HCT116 (cell line): ENCODE measurements at regions not wholly inside any gene's neighbourhood (a gene's known extent, or its start where the extent isn't known, plus 50 kb on each side); places are given as distances from the start of the nearest gene placed in this dataset.

ENCODE experiments used
- ATAC-seq: fragments of 200-7000 bp; cut with Tn5 transposase; 2 replicates; pipeline ENCODE4 v1.9.1; 2020; ENCODE audit warnings: mild to moderate bottlenecking, moderate library complexity
- BruUV-seq: library from RNA; stranded (reverse); fragments of 400-500 nt; replicated peaks from 2 replicates; lab custom pipeline; 2021; lab: Mats Ljungman, UMichigan
- CTCF ChIA-PET: fragments of 300-600 bp; sonication (Branson Sonifier 250); formaldehyde crosslinking; loops from one replicate; lab custom pipeline; 2021; ENCODE audit warnings: antibody characterized with exemption; lab: Charles Lee
- POLR2A ChIA-PET: fragments of 300-600, 350-600 bp; sonication (Branson Sonifier 250); formaldehyde crosslinking; loops from one replicate; lab custom pipeline; 2021; ENCODE audit warnings: antibody characterized with exemption; lab: Charles Lee
- RAD21 ChIA-PET, 2 experiments: fragments of 300-600 bp; sonication (Branson Sonifier 250); formaldehyde crosslinking; loops; one replicate each; lab custom pipeline; 2023; ENCODE audit warnings: low total read pairs in 2 of 2; ENCODE audit not compliant: uncharacterized antibody in 2 of 2, unreplicated experiment in 2 of 2, low non-redundant PET in 1 of 2; lab: Charles Lee
- DNase-seq: peaks from one replicate; pipeline ENCODE4 v3.0.0-alpha.2; 2010; ENCODE audit warnings: low read depth, low spot score
- H2AFZ ChIP-seq: fragments of 200-600 bp; shearing (Covaris generic), sonication (generic); 2 replicates; pipeline ENCODE4 v1.6.1; 2017; ENCODE audit warnings: low read depth, mixed run types, mixed read lengths, antibody characterized with exemption, low read length; ENCODE audit not compliant: poor library complexity, severe bottlenecking
- H3K27ac ChIP-seq: 2 replicates; pipeline ENCODE4 v1.5.1; 2012; ENCODE audit warnings: low read depth, low read length
- H3K27me3 ChIP-seq: fragments of 200-600 bp; sonication (generic); 2 replicates; pipeline ENCODE4 v1.6.1; 2016; ENCODE audit warnings: mixed run types, low read length, mixed read lengths; ENCODE audit not compliant: insufficient read depth
- H3K36me3 ChIP-seq, 2 experiments: fragments of 200-500 bp in 1 of 2; fragments of 200-600 bp in 1 of 2; sonication (Bioruptor generic) in 1 of 2; sonication (generic) in 1 of 2; 2 replicates each; pipeline versions ENCODE4 v1.5.1 to v1.6.1; 2014 to 2016; ENCODE audit warnings: low read length in 2 of 2, inconsistent platforms in 1 of 2, mixed read lengths in 1 of 2, mixed run types in 1 of 2; ENCODE audit not compliant: insufficient read depth in 2 of 2, control insufficient read depth in 1 of 2
- H3K4me1 ChIP-seq, 2 experiments: fragments of 200-600 bp in 1 of 2; sonication (generic) in 1 of 2; 2 replicates each; pipeline versions ENCODE4 v1.5.1 to v1.6.1; 2012 to 2017; ENCODE audit warnings: low read length in 2 of 2, inconsistent platforms in 1 of 2, mild to moderate bottlenecking in 1 of 2, mixed read lengths in 1 of 2, mixed run types in 1 of 2, moderate library complexity in 1 of 2; ENCODE audit not compliant: insufficient read depth in 2 of 2, control insufficient read depth in 1 of 2
- H3K4me2 ChIP-seq: fragments of 200-600 bp; sonication (generic); 2 replicates; pipeline ENCODE4 v1.6.1; 2017; ENCODE audit warnings: mixed run types, low read length, mixed read lengths
- H3K4me3 ChIP-seq, 2 experiments: fragments of 200-600 bp in 1 of 2; sonication (generic) in 1 of 2; replicated peaks in 1 of 2; 2 replicates each; pipeline ENCODE4 v1.5.1; 2011 to 2016; ENCODE audit warnings: low read length in 2 of 2, control low read depth in 1 of 2, low read depth in 1 of 2, mild to moderate bottlenecking in 1 of 2, mixed read lengths in 1 of 2, mixed run types in 1 of 2
- H3K79me2 ChIP-seq: fragments of 200-600 bp; sonication (generic); 2 replicates; pipeline ENCODE4 v1.6.1; 2017; ENCODE audit warnings: mild to moderate bottlenecking, mixed run types, low read length, moderate library complexity, mixed read lengths; ENCODE audit not compliant: insufficient read depth
- H3K9ac ChIP-seq: fragments of 200-600 bp; sonication (generic); 2 replicates; pipeline ENCODE4 v1.6.1; 2016; ENCODE audit warnings: low read length, mixed read lengths
- H3K9me2 ChIP-seq: fragments of 200-600 bp; sonication (generic), shearing (Covaris generic); 2 replicates; pipeline ENCODE4 v1.6.1; 2017; ENCODE audit warnings: mixed run types, mild to moderate bottlenecking, moderate library complexity; ENCODE audit not compliant: insufficient read depth
- H3K9me3 ChIP-seq, 2 experiments: fragments of 200-500 bp in 1 of 2; fragments of 200-600 bp in 1 of 2; sonication (Bioruptor generic) in 1 of 2; sonication (generic) in 1 of 2; 2 replicates each; pipeline ENCODE4 v1.6.1; 2014 to 2017; ENCODE audit warnings: low read length in 2 of 2, mixed read lengths in 2 of 2, inconsistent platforms in 1 of 2, low read depth in 1 of 2, mild to moderate bottlenecking in 1 of 2, mixed run types in 1 of 2, moderate library complexity in 1 of 2; ENCODE audit not compliant: control insufficient read depth in 1 of 2, insufficient read depth in 1 of 2
- H4K20me1 ChIP-seq: fragments of 200-600 bp; sonication (generic), shearing (Covaris generic); 2 replicates; pipeline ENCODE4 v1.6.1; 2017; ENCODE audit warnings: mixed run types, mild to moderate bottlenecking, moderate library complexity; ENCODE audit not compliant: insufficient read depth
- CBX3 ChIP-seq: IDR thresholded peaks from 2 replicates; pipeline ENCODE4 v1.6.1; 2012; ENCODE audit warnings: low read depth
- CEBPB ChIP-seq: IDR thresholded peaks from 2 replicates; pipeline ENCODE4 v1.6.1; 2012; ENCODE audit warnings: low read depth
- FOSL1 ChIP-seq: IDR thresholded peaks from 2 replicates; pipeline ENCODE4 v1.6.1; 2012; ENCODE audit warnings: low read depth
- JUND ChIP-seq: IDR thresholded peaks from 2 replicates; pipeline ENCODE4 v1.6.1; 2012
- MAX ChIP-seq: IDR thresholded peaks from 2 replicates; pipeline ENCODE4 v1.6.1; 2012
- POLR2AphosphoS5 ChIP-seq: IDR thresholded peaks from 2 replicates; pipeline ENCODE4 v1.6.1; 2011; ENCODE audit warnings: mild to moderate bottlenecking, low read depth, low read length, moderate library complexity
- RAD21 ChIP-seq: IDR thresholded peaks from 2 replicates; pipeline ENCODE4 v1.6.1; 2012; ENCODE audit warnings: low read depth, mild to moderate bottlenecking
- SIN3A ChIP-seq: IDR thresholded peaks from 2 replicates; pipeline ENCODE4 v1.6.1; 2012; ENCODE audit warnings: low read depth
- SRF ChIP-seq: IDR thresholded peaks from 2 replicates; pipeline ENCODE4 v1.6.1; 2012; ENCODE audit warnings: low read depth
- TCF7L2 ChIP-seq: IDR thresholded peaks from 2 replicates; pipeline ENCODE4 v1.7.0; 2011; ENCODE audit warnings: borderline replicate concordance, inconsistent platforms; ENCODE audit not compliant: insufficient read depth, insufficient read length; ENCODE audit errors: extremely low read depth
- YY1 ChIP-seq: IDR thresholded peaks from 2 replicates; pipeline ENCODE4 v1.6.1; 2011; ENCODE audit warnings: low read length, low read depth, moderate library complexity, mild to moderate bottlenecking; ENCODE audit not compliant: insufficient replicate concordance; ENCODE audit errors: extremely low read depth
- intact Hi-C: fragments of 100-400 bp; cut with micrococcal nuclease; formaldehyde crosslinking; loops from 2 replicates; pipeline ENCODE4 v1.10.0; 2022
- TF ChIP-seq, protein P1 (sequence below): IDR thresholded peaks from 2 replicates; pipeline ENCODE4 v1.6.1; 2012; ENCODE audit warnings: low read depth

- H3K79me2 ChIP-seq: no peaks in the 10 kb centered on the region
- DNase-seq (no peak), ATAC-seq (no peak)
- no peak overlapping the region for H3K4me3 ChIP-seq
- H3K9ac ChIP-seq: no peak overlapping the region
- no peak overlapping the region for H3K4me2 ChIP-seq
- no peaks in the 10 kb centered on the region for H4K20me1 ChIP-seq
- POLR2A ChIA-PET: no interaction called here
- CTCF ChIA-PET: no interaction called here
- H3K27ac ChIP-seq: no peak overlapping the region
- no peaks in the 10 kb centered on the region for H3K9me3 ChIP-seq
- H3K36me3 ChIP-seq: no peaks in the 10 kb centered on the region
- no peaks in the 10 kb centered on the region for H3K9me2 ChIP-seq
- H3K4me1 ChIP-seq: no peaks in the 10 kb centered on the region
- TF ChIP-seq JUND (no peak), FOSL1 (no peak), POLR2AphosphoS5 (no peak), SRF (no peak), CEBPB (no peak), RAD21 (no peak), MAX (no peak), CBX3 (no peak), SIN3A (no peak), YY1 (no peak), TCF7L2 (no peak)
- TF ChIP-seq, protein P1, sequence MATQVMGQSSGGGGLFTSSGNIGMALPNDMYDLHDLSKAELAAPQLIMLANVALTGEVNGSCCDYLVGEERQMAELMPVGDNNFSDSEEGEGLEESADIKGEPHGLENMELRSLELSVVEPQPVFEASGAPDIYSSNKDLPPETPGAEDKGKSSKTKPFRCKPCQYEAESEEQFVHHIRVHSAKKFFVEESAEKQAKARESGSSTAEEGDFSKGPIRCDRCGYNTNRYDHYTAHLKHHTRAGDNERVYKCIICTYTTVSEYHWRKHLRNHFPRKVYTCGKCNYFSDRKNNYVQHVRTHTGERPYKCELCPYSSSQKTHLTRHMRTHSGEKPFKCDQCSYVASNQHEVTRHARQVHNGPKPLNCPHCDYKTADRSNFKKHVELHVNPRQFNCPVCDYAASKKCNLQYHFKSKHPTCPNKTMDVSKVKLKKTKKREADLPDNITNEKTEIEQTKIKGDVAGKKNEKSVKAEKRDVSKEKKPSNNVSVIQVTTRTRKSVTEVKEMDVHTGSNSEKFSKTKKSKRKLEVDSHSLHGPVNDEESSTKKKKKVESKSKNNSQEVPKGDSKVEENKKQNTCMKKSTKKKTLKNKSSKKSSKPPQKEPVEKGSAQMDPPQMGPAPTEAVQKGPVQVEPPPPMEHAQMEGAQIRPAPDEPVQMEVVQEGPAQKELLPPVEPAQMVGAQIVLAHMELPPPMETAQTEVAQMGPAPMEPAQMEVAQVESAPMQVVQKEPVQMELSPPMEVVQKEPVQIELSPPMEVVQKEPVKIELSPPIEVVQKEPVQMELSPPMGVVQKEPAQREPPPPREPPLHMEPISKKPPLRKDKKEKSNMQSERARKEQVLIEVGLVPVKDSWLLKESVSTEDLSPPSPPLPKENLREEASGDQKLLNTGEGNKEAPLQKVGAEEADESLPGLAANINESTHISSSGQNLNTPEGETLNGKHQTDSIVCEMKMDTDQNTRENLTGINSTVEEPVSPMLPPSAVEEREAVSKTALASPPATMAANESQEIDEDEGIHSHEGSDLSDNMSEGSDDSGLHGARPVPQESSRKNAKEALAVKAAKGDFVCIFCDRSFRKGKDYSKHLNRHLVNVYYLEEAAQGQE: no peak
- intact Hi-C loops: no loop called here
- BruUV-seq: no TSS peak
- H2AFZ ChIP-seq: no peak overlapping the region
- no peaks in the 10 kb centered on the region for H3K27me3 ChIP-seq
- RAD21 ChIA-PET: no interaction called here
These were observed 191.1 kb upstream of the NR5A2 start for GRCh38 chr1:199836430-199836829.
